Limb (tissue), 2 donors: ENCODE measurements at regions not wholly inside any gene's neighbourhood (a gene's known extent, or its start where the extent isn't known, plus 50 kb on each side); places are given as distances from the start of the nearest gene placed in this dataset.
"Not testable (repeated sequence)": the region's sequence is repeated elsewhere in the genome, so short reads cannot be mapped to it uniquely, and the experiment has no call there.

ENCODE experiments used
- DNase-seq, 2 donors: peaks; one replicate each; pipeline ENCODE4 v3.0.0-alpha.2; 2016; ENCODE audit errors: extremely low spot score in 2 of 2

DNA sequence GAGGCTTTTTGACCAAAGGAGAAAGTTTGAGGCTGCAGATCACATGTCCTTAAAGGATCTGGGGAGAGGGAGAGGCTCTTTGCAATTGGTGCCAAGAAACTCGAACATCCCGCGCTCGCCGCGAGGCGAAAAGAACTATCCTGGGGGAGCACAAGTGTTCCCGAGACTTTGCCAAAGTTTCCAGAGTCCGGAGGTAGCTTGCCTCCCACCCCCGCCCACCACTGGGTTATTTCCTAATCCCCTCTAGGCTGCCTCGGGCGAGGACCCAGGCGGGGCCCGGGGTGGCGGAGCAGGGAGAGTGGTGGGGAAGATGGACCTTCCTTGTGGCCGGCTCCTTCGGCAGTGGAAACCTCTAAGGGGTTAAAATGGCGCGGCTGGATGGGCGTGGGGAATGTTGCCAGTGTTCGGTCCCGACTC is 114.5 kb downstream of the KCNRG start:
- DNase-seq = peak in 1 of 2 donors; percentile 71

DNA sequence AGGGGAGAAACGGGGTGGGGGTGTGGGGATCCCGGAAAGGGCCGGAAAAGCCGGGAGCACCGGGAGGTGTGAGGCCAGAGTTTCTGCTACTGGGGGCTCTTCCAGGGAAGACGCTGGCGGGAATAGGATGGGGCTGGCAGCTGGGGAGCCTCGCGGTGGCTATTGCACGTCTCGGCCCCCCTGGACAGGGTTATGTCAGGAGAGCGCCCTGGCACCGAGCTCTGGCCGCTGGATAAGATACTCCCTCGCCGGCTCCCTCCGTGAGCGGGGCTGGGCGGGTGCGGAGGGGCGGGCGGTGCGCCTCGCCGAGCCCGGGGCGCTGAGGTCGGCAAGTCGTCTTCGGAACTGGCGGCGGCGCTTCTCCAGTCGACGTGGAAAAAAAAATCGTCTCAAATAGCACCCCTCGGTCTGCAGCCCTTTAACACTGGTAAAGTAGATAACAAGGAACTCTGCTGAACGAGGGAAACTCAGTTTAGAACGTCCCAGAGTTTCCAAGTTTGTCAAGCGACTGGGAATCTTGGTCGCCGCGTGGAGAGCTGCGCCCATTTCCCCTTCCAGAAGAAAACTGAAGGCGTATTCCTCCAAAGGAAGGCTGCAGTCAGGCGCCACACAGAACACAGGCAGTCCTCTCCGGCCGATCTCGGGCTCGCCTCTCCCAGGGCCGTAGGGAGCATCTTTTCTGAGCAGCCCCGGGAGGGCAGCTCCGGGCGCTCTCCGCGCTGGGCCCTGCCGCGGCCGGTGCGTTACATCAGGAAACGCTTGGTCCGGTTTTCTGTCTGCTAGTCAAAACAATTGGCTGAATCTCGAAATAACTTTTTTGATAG is 115.1 kb downstream of the KCNRG start:
- DNase-seq = peak in 1 of 2 donors; percentile 70

DNA sequence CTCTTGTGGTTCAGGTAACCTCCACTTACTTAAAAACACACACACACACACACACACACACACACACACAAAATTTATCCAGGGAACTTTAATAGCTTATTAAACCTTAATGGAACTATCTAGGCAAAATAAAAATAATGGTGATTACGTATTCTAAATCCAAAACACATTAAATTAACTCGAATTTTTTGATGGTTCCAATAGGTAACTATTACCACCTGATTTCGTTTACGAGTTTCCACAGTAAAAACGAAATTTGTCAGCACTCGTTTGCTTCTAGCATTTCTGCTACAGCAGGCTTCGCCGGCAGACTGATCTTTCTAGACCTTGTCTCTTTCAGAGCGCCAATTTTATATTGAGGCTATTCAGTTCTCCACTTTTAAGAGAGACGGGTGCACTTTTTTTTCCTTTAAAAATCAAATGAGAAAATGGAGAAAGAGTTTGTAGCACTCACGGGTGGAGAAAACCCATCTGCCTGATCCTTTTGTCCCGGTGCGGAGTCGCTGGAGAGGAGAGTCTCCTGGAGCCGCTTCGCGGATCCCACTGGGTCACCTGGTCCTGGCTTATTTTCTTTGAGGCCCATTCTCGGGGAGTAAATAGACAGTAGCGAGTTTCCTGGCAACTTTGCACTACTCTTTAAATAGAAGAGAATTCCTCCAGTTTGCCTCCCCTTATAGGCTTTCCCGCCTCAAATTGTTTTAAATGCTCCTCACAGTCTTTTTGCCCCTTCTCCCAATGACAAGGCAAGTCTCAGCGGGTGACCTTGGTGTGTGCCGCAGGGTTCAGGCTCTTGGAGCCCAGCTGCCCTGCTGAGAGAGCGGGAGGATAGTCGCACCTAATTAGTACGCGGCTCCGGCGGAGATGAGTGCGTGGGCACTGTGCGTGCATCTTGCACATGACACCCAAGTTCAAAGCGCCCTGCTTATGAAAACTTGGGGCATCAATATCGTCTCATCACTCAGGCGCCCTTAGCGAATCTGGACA is 117.0 kb downstream of the KCNRG start:
- peak in 1 of 2 donors; percentile 53 for DNase-seq

DNA sequence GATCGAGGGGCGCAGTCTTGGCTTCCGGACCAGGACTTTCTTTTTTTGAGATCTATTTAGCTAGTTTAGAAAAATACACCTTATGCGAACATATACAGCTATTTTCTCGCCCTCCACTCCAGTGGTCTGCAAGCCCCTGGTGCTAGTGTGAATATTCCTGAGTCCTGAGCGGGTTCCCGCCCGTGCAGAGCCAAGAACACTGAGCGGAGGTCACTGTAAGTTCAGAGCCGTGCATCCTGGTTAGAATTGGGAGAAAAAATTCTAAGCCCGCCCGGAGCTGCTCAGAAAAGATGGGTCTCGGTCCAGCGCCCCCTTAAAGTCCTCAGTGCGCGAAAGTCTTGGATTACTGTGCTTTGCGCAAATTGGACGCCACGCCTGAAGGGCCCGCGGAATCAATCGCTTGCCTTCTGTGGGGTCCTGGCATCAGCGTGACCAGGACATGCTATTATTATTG is 117.7 kb downstream of the KCNRG start:
- DNase-seq = peak in 1 of 2 donors; percentile 54

DNA sequence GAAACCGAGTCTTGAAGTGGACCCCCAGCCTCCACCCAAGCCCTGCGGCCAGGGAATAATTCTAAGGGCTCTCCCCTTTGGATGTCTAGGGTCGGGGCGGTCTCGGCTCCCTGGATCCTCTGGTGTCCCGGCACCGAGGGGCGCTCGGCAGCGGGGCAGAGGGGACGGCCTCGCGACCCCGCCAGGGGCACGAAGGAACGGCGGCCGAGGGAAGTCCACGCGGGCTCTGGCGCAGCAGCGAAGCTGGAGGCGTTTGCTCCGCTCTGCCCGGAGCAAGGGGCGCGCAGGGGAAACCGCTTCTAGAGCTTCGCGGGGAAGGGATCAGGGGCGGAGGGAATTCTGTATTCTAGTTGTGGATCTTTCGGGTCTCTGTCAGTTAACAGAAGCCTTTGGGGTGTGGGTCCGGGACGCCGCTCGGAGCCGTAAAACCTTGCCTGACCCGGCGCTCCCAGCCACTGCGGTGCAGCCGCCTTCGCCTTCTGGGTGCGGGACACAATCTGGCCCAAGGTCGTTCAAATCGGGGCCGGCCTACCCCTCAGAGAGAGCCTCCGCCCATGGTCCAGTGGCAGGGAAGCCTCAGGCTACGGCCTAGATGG is 118.2 kb downstream of the KCNRG start:
- DNase-seq = peak in 1 of 2 donors; percentile 57

DNA sequence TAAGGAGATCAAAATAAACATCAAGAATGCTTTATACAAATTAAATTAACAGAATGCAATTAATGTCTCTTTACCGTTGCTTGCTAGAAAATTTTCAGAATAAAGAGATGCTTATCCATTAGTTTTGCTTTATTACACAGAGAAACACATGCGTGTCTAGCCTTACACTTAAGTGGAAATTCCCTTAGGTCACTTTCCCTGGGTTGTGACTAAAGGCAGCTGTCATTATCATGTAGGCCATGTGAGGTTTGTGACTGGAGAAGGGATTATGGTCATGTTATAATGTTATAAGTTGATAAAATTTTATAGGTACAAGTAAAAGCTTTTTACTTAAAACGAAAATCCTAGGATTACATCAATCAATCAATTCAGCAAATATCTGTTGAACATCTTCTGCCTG is 121.0 kb downstream of the KCNRG start:
- no peak for DNase-seq

DNA sequence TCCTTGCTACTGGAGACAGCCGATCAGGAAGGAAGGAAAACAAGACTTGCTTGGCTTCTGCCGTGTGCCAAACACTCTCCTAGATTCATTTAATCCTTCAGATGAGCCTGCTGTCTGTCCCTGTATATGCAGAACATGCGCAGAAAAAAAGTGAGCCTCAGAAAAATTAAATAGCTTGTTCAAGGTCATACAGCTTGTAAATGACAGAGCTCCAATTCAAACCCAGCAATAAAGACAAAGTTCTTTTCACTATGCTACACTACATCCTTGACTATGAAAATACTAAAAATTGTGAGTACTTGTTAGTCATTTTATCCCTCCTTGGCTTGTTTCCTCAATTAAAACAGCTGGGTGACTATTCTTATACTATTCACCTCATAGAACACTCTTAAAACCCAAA is 121.4 kb downstream of the KCNRG start:
- no peak for DNase-seq

DNA sequence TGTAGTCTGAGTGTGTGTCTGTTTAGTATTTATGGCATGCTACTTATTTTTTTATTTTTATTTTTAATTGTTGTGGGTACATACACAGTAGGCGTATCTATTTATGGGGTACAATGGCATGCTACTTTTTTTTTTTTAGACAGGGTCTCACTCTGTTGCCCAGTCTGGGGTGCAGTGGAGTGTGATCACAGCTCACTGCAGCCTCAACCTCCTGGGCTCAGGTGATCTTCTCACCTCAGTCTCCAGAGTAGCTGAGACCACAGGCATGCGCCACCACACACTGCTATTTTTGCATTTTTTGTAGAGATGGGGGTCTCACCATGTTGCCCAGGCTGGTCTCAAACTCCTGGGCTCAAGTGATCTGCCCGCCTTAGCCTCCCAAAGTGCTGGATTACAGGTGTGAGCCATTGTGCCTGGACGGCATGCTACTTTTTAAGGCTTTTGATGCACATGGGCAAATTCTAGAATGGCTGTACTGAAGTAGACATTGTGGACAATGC is 124.2 kb downstream of the KCNRG start:
- DNase-seq = not testable (repeated sequence)

DNA sequence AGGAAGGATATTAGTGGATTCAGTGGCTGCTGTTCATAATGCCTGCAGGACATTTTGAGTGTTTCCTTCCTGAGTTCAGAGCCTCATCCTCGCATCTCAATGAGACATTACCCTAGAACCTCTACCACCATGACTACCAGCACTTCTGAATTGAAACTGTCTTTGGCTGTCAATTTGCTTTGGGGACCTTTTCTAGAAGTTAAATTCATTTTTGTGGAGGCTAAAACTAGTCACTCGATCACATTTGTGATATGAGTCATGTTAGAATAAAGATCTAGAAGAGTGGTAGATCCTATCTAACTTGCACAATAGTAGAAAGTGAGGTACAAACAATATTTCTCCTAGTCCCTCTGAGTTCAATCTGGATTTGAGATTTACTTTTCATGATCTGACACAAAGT is 124.9 kb downstream of the KCNRG start:
- DNase-seq = no peak

DNA sequence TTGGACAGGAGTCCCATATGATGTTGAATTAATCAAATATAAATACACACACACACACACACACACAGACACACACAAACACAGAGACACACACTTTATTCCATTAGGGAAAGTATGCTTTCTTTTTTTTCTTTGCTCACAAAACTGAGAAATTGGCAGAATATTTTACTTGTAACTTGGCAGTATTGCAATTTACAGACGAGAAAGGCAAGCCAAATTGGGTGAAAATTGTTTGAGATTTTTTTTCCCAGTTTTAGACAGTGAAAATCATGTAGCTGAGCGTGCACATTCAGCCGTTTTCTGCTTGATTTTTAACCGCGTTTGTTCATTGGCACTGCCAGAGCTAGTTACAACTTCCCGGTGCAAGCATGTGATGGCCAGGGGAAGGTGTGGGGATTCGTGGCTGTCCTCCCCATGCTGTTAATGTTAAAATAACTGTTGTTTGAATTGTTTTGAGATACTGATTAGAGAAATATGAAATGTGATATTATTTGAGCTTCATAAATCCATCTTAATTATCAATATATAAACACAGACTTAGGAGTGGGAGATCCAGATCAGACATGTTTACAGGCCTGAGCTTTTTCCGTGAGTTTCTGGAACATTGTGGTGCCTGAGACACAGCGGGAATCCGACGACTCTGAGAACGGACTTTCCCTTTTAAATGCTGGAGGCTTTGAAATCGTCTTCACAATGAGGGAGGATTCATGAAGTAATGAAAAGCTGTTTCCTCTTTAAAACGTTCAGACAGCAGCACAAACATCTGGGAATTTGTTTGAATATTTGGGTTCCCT is 125.5 kb downstream of the KCNRG start:
- DNase-seq = no peak

DNA sequence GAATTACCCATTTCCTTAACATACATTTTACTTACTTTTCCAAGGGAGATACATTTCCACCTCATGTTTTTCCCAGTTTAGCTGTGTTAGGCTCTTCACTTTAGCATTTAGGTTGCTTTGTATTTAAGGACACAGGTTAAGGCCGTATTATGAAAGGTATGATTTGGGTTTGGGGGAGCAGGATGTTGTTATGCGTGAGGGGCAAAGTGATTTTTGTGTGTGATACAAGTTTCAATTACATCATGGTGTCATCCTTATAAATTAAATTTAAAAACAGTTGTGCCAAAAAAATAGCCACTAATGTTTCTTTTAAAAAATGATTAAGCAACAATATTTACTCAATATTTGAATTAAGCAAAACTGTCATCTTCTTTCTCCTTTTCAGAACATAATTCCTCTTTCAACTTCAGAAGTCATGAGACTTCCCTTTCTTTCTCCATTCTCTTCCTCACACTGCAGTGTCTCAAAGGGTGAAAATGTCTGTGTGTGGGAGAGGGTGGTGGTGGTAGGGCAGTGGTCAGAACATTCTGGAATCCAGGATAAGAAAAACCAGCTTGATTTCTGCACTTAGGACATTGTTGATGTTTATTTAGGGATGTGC is 126.2 kb downstream of the KCNRG start:
- no peak for DNase-seq

DNA sequence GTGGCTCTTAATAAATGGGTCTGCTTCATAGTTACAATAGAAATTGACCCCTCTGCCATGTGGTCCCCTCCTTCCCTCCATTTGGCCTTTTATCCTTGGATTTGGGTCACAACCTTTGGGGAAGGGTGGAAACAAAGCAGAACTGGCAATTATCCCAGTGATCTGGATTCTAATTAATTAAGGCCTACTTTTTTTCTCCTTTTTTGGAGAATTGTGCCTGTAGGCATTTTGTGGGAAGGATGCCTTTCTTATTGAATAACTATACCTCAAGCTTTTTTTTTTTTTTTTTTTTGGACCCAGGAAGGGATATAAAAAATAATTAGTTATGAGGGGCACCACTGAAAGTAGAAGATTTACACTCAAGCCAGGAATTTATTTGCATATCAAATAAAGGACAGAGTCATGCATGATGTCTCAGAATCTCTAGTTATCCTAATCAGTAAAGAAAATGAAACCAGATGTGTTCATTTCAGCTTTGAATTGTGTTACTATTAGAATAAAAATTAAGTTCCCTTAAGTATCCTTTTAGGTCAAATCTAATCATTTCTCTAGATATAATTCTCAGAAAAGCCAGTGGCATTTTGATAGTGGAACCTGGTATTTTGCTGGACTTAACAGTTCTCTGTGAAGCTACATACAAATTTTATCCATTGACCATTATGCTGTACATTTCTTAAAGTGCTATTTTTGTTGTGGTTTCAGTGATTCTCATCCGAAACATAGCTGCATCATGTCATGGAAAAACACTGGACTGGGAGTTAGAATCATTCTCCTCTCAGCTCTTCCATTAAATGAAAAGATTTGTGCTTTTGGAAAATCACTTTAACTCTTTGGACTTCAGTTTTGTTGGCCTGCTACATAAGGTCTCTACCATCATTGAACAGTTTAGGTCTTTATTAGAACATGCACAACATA is 129.3 kb downstream of the KCNRG start:
- no peak for DNase-seq

DNA sequence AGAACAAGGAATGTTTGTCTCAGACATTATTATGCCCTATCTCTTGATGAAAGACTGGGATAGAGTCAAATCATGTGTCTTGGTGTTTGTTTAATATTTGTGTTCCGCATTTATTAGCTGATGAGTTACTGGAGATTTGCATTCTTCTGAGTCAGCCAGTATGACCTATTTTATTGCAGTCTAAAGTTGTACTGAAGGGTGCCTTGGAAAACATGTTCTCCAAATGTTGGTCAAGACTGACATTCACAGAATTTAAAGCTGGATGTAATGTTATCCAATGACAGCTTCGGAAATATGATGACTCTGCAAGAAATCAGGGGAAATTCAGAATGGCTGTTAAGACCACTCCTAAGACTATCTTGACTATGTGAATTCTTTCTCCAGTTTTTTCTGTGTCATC is 134.0 kb downstream of the KCNRG start:
- DNase-seq = no peak

DNA sequence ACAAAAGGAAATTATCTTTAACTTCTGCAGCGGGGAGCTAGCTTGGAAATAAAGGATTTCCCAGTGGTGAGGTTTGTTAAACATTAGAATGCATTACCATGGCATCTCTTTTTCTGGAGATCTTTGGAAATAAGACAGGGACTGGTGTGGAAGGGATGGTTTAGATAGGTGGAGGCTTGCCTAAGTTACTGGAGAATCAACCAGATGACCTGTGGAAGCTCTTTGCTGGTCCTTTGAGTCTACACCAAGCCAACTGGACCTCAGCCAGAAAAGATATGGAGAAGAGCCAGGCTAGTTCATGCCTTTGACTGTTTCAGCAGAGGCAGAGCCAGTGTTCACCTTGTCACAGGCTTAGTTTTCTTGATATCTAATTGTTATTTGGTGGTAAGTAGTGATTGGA is 134.7 kb downstream of the KCNRG start:
- no peak for DNase-seq

DNA sequence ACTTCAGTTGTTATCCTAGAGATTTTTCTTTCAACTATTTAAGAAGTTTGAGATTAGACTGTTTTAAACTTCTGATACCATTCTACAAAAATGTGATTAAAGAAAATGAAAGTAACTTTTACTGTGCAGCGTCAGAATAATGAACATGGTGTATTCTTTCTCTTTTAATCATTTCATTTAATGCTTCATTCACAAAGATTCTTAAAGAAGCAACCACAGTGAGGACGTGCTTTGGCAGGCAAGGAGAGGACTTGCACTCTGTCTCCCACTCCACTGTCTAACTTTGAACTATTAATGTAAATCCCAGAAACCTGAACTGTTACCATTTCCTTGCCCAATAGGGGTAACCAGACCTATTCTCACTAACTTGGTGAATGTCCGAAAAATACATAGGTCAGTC is 137.0 kb downstream of the KCNRG start:
- DNase-seq = no peak

DNA sequence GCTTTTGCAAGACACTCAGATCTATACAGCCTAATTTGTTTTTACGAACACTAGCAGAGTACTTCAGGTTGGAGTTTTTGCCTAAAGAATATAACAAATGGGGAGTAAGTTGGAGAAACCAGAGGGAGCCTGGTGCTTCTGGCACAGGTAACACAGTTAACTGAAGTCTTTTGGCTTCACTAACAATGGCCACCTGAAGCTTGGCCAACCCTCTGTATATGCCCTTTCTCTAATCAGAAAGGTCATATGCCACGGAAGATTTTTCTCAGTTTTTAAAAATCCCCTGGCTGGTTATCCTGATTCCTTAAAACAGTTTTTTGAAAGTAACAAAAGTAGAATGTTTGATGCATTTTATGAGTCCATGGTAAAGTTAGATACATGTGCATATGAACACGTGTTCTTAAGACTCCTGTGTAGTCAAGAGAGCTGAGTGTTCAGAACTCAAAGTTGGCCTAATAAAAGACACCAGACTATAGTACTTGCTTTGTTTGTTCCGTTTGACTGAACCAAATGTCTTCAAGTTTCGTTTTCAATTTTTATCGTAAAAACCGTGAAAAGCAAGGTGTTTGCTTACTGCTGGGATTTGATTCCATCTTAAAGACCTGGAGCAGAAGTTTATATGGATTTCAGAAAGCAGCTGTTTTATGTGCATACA is 137.5 kb downstream of the KCNRG start:
- no peak for DNase-seq

DNA sequence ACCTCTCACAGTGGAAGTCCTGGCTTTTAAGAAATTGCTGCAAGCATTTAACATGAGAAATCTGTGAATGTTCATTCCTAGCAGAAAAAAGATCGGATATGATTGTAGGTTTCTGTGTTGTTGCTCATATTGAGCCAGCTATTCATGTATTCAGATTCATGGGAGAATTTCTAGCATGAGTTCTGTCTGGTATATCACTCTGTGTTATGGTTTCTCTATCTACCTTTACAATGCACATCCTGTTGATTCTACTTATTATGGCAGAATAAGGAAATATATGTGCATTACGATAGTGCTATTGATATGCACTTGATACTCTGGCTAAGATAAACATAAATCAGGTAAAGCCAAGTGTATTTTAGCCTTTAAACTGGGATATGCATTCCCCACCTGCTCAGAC is 138.2 kb downstream of the KCNRG start:
- no peak for DNase-seq

DNA sequence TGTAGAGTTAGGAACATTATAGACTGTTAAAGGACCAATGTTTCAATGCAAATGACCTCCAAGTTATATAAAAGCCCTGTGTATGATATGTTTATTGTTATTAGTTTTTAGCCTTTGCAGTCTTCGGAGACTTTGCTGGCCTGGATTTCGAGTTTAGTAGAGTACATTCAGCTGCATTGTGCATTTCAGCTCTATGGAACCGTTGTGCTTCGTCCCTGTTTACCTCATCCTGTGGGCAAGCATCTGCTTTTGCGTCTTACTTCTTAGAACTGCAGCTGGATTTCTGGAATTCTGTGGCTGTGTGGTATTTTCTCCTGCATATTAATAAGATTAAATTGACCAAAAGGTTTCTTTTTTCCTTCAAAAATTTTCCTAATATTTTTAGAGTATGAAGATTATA is 138.6 kb downstream of the KCNRG start:
- no peak for DNase-seq

DNA sequence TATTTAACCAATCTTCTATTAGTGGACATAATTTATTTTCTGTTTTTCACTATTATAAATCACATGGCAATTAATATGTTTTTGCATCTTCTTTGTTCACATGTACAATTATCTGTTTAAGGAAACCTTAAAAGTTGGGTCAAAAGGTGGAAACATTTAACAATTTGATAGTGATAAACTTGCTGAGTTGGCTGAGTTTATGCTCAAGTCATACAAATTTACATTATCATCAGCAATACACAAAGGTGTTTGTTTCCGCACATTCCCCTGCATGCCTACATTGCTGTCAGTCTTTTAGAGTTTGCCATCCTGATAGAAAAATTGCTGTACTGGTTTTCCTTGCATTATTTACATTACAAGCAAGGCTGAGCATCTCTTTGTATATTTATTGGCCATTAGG is 139.5 kb downstream of the KCNRG start:
- DNase-seq = no peak
